Occipital lobe (tissue), 1 donor: ENCODE measurements at regions not wholly inside any gene's neighbourhood (a gene's known extent, or its start where the extent isn't known, plus 50 kb on each side); places are given as distances from the start of the nearest gene placed in this dataset.
"Not testable (repeated sequence)": the region's sequence is repeated elsewhere in the genome, so short reads cannot be mapped to it uniquely, and the experiment has no call there.

Experiments used
- DNase-seq: peaks from one replicate; lab custom pipeline; 2025; lab: John Stamatoyannopoulos, UW

DNA sequence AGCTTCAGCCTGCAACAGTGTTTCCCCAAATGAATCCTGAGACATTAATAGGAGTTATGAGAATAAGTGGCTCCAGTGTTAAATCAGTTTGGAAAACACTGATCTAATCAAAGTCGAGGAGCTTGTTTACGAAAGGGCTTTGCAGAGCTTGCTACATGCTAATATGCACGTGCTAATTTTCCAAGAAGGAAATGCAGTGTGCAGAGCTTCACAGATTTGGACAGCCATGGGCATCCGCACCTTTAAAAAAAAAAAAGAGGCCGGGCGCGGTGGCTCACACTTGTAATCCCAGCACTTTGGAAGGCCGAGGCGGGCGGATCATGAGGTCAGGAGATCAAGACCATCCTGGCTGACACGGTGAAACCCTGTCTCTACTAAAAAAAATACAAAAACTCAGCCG is 79.7 kb upstream of the LMO2 start:
- DNase-seq = not testable (repeated sequence)

DNA sequence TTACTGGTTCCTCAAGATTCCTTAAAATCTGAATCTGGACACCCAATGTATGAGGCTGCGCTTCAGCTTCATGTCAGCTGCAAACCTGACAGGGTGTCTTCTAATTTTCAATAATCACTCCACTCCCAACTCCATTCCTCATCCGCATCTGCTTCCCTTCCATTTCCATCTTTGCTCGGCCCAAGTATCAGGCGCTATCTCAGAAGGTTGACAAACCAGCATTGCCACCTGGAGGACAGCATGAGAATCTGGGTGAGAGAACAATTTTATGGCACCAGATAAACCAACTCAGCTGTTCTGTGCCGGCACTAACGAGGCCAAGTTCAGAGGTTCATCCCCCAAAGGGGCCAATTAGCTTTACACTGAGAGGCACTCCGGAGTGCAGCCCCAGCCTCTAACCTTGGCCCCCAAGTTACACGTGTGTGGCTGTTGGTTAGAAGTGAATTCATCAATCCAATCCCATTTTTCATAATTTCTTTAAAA is 79.1 kb upstream of the LMO2 start:
- DNase-seq = peak; percentile 6

DNA sequence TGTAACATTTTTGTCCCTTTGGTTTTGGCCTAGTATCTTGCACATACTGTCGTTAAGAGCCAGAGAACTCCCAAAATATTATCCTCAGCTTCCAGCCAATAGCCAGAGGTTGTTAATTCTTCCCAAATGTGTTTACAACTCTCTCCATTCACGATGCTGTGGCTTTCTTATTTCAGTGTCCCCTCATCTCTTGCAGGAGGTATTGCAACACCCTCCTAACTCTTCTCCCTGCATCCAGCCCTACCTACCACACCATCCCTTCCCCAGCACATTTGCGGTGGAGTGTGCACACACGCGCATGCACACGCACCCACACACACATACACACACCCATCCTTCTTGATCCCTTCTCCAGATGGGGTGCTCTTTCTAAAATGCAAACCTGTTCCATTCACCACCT is 75.6 kb upstream of the LMO2 start:
- DNase-seq = no peak

DNA sequence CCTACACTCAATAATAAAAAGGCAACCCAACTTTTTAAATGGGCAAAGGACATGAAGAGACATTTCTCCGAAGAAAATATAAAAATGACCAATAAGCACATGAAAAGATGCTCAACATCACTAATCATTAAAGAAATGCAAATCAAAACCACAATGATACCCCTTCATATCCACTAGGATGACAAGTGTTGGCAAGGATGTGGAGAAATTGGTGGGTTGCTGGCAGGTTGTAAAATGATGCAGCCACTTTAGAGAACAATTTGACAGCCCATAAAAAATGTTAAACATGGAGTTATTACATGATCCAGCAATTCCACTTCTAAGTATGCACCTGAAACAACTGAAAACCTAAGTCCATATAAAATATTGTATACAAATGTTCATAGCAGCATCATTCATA is 73.2 kb upstream of the LMO2 start:
- no peak for DNase-seq

DNA sequence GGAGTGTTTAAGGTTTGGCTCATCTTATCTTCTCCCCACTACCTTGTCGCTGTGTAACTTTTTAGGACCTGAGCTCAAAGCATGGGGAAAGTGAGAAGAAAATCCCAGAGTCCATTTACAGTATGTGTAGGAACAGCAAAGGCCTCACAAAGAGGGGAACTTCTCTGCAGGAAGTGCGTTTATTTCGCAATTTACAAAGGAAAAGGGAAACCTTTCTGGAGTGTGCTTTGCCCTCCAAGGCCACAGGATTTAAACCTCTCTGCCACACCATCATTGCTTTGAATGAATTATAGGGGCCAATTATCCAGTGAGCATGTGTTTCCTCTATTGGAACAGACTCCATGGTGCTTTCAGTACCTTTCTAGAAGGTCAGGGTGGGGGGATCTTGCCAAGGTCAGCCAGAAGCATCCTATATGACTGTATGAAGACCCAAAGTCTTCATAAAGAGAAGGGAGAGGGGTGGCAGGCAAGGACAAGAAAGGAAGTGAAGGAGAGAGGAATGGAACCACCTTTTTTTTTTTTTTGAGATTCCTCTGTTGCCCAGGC is 68.1 kb upstream of the LMO2 start:
- DNase-seq = no peak

DNA sequence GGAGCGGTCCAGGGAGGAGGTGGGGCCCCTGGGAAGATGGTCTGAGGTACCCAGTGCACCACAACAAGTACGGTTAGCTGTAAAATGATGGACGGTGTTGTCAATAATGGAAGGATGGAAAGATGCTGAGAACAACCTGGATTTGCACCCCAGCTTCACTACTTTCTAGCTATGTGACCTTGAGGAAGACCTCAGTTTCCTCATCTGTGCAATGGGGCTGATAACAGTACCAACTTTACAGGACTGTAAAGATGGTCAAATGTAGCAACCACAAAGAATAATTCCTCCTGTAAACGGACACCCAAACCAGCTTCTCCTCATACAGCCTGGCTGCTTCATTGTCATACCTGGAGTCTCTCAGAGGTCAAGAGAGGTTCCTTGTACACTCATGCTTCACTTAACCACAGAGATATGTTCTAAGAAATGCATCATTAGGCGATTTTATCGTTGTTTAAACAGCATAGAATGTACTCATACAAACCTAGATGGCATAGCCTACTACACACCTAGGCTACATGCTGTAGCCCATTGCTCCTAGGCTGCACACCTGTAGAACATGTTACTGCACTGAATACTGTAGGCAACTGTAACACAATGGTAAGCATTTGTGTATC is 65.5 kb upstream of the LMO2 start:
- no peak for DNase-seq

DNA sequence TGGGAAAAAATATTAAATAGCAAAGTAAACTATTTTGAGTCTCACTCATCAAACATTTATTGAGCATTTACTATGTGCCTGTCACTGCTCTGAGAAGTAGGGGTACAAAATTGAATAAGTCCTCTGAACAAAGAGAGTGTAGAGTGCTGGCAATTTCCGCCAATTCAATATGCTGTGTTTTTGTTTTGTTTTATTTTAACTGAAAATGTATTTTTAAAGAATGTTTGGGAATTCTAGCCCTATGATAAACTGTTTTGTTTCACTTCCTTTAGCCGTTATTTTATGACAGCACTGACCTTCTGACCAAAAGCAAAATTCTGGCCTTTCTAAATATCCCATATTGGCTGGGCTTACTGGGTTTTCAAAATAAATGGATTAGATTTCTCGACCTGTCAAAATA is 64.7 kb upstream of the LMO2 start:
- no peak for DNase-seq

DNA sequence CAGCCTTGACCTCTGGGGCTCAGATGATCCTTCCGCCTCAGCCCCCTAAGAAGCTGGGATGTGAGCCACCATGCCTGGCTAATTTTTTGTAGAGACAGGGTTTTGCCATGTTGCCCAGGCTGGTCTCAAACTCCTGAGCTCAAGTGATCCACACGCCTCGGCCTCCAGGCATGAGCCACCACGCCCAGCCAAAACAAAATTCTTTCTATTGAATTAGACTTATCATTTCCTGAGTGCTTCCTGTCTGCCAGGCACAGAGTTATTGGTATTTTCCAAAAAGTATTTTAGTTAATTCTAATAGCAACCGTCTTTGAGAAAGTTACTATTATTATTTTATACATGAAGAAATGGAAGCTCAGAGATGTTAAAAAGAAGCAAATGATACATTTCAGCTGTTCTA is 61.4 kb upstream of the LMO2 start:
- DNase-seq = no peak

DNA sequence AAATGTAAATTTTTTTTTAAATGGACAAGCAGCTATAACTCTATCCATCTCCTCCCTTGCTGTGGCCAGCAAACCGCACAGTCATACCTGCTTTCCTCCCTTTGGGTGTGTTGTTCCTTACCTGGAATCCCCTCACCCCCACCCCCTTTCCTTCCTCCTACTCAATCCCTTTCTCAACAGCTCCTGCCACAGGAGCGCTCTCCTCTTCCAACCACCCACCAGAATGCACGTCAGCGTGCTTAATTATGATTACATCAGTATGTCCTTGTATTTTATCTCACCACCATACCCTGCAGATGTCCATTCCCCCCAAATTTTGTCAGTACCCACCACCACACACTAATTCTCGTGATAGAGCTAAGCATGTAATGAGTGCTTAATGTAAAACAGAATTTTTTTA is 60.9 kb upstream of the LMO2 start:
- no peak for DNase-seq

DNA sequence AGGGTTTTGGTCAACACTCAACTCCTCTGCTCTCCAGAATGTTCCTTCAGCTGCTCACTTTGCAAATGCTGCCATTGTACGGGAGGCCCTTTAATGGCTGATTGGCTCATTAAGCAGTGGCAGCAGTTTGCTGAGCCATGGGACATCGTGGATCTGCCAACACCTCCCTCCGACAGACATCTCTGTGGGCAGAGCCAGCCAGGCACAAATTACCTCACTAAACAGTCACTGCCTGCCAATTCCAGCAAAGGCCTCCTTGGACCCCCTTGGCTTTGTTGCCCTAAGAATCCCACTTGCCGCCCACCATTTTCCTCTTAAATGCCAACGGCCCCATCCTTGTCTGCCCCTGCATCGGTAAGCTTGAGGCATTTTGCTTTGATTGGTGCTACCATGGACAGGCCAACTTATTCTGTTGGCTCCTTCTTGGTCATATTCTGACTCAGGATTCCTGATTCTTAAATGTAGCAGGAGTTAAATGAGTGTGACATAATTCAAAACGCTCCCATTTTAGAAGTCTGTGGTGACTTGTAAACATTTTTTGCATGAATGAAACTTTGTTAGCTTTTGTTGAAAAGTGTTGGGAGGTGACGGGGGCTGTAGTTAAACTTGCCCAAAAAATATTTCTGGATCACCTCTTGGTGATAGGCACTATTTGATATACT is 57.5 kb upstream of the LMO2 start:
- DNase-seq = no peak

DNA sequence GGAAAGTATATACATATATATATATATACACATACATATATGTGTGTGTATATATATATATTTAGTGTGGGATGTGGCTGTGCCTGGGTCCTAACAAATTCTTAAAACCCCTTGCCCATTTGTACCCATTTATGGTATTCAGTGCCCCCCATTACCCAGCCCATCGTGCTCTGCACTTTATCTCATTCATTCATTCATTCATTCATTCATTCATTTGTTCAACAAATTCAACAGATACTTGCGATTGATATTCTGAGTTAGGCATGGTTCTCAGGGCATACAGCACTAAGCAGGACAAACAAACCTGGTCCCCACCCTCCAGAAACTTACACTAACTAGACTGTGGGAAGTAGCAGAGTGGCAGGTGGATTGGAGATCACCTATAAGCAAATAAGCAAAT is 56.6 kb upstream of the LMO2 start:
- no peak for DNase-seq

DNA sequence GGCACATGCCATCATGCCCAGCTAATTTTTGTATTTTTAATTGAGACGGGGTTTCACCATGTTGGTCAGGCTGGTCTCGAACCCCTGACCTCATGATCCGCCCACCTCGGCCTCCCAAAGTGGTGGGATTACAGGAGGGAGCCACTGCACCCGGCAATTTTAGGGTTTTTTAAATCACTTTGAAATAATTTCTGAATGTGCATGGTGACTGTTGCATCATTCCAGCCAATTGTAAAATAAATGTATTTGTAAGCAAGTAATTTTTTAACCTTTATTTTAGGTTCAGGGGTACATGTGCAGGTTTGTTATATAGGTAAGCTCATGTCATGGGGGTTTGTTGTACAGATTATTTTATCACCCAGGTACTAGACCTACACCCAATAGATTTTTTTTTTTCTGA is 56.0 kb upstream of the LMO2 start:
- not testable (repeated sequence) for DNase-seq

DNA sequence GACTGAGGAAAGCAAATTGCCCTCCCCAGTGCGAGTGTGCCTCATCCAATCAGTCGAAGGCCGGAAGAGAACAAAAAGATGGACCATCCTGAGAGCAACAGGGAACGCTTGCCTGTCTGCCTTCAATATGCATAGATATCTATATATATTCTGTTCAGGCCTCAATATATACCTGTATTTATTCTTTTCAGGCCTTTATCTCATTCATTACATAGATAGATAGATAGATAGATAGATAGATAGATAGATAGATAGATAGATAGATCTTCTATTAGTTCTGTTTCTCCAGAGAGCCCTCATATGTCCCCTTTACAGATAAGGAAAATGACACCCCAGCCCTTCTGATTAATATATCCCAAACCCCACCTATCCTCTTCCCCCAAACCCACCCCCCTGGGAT is 55.1 kb upstream of the LMO2 start:
- DNase-seq = no peak

DNA sequence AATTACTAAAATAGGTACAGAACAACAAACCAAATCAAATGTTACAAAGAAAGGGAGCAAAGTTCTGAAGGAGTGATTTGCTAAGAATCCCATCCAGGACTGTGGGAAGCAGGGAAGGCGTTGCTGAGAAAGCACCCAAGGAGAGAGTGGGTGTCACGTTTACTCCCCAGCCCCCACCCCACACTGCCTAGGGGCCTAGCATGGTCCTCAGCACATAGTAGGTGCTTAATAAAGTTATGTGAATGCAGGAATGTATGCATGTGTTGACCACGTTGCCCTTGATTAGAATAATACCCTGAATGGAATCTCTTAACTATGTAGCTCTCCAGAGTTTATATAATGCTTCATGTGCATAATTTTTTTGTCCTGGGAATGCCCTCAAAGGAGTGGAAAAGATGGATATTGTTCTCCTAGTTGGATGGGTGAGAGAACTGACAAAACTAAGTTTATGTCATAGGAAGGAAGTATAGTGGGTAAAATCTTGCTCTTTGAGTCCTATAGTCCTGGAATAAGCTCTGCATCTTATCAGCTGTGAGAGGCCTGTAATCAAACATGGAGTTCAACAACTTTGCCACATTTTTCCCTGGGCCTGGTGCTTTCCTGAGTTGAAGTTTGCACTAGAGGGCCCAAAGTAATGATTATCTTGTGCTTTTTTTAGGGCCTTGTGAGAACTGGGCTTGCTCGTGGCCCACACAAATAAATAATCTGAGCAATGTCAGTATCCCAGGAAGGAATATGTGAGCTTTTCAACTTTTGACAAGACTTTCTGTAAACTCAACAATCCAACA is 53.8 kb upstream of the LMO2 start:
- DNase-seq = no peak

DNA sequence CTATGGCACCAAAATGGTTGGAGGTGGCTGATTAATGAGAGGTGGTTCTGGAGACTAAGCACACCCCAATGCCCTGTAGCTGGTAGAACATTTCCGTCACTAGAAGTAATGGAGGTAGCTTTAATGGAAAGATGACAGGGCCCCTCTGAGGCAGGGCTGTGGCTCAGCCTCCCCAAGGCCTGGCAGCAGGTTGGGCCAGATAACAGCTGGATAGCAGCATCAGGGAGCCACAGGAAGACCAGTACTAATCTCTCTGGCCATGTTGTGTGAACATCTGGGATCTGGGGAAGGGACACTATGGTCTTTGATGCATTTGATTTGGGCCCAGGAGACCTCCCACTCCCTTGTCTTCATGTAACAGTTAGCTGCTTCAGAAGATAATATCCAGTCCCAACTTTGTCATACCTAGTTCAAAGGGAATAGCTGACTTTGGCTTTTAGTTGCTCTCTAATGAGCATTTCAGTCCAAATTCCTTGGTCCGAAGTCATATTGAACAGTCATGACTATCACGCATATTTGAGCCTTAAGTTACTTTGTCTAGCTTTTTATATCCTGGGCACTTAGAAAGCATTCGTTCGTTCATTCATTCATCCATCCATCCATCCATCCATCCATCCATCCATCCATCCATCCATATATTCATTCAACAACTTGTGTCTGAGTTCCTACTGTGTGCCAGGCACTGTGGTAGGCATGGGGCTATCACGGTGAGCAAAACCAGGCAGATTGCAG is 53.0 kb upstream of the LMO2 start:
- no peak for DNase-seq

DNA sequence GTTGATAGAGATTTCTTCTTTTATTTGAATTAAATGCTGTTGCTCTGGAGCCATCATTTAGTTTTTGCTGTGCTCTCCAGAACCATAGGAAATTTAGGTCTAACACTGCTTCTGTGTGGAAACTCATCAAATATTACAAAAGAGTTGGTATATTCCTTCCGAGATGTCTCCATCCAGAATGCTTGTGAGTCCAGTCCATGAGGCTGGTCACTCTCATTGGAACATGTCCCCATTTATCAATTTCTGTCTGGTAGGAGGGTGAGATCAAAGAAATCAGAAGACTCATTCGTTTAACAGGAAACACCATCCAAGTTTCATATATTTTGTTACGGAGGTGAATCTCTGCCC is 52.4 kb upstream of the LMO2 start:
- no peak for DNase-seq

DNA sequence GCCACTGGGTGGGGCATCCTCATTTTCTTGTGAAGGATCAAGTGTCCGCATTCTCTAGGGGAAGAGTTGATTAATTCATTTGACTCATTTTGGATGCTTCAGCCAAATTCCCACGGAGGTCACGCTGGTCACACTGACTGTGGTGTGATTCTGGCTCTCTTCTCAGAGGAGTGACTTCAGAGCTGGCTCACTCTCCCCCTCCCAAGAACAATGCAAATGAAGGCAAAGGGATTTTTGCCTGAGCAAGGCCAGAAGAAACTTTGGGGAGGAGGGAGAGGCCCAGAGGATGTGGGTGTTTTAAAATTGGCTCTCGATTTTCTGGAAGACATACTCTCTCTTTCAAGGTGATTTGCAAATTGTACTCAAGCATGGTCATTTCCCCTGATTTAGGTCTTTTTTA is 51.1 kb upstream of the LMO2 start:
- no peak for DNase-seq

DNA sequence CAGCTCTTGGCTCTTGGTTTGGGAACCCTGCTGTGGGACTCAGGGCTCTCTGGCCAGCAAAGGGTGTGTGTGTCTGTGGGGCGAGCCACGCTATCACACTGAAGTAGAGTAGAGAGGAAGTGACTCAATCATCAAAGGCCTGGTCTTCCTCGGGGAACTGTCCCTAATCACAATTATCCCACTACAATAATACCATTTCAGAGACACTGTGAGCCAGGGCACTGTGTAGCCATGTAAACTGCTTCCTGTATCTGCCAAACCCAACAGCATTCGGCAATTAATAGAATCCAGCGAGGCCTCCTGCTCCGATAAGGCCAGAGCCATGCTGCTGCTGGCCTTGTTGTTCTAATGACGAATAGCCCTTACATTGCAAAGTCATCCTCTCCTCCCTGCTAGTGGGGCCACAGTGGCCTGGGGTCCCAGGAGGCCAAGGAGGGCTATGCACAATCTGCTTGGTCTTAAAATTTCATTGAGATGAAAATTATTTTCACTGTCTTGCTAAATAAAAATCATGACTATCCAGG is 49.8 kb upstream of the LMO2 start:
- DNase-seq = no peak
